HUES48 (cell line): ENCODE measurements at regions not wholly inside any gene's neighbourhood (a gene's known extent, or its start where the extent isn't known, plus 50 kb on each side); places are given as distances from the start of the nearest gene placed in this dataset.

Experiments used
- H3K27ac ChIP-seq: one replicate; pipeline ENCODE4 v1.7.0; 2013; ENCODE audit warnings: low read depth, low read length, inconsistent platforms
- H3K27me3 ChIP-seq: 2 replicates; pipeline ENCODE4 v1.6.1; 2013; ENCODE audit warnings: mild to moderate bottlenecking, low read length; ENCODE audit not compliant: control insufficient read depth, insufficient read depth
- H3K36me3 ChIP-seq: 2 replicates; pipeline ENCODE4 v1.6.1; 2013; ENCODE audit warnings: low read length; ENCODE audit not compliant: control insufficient read depth, insufficient read depth
- H3K4me1 ChIP-seq: 2 replicates; pipeline ENCODE4 v1.6.1; 2013; ENCODE audit warnings: mild to moderate bottlenecking, low read length; ENCODE audit not compliant: control insufficient read depth, insufficient read depth
- H3K4me3 ChIP-seq: 2 replicates; pipeline ENCODE4 v1.5.1; 2013; ENCODE audit warnings: mild to moderate bottlenecking, low read depth, low read length
- H3K9ac ChIP-seq: 2 replicates; pipeline ENCODE4 v1.6.1; 2013; ENCODE audit warnings: mild to moderate bottlenecking, low read depth, low read length, moderate library complexity
- H3K9me3 ChIP-seq: 2 replicates; pipeline ENCODE4 v1.6.1; 2013; ENCODE audit warnings: low read length; ENCODE audit not compliant: control insufficient read depth, insufficient read depth

GRCh38 chr12:102534899-102535298 is 54.5 kb upstream of the IGF1 start:
- no peaks in the 10 kb centered on the region for H3K36me3 ChIP-seq
- H3K4me1 ChIP-seq: peaks cover 8% of the 10 kb centered on the region; the same call in 1 of the 2 replicates
- no peaks in the 10 kb centered on the region for H3K9me3 ChIP-seq
- H3K27ac ChIP-seq: no peak overlapping the region
- H3K27me3 ChIP-seq: no peaks in the 10 kb centered on the region
- no peak overlapping the region for H3K4me3 ChIP-seq
- H3K9ac ChIP-seq: 0 out of 2 replicates have a peak overlapping the region, but pooled peaks have one; percentile 31

- Histone ChIP-seq H3K9ac (no peak overlapping the region), H3K9me3 (no peaks in the 10 kb centered on the region), H3K27ac (no peak overlapping the region), H3K36me3 (no peaks in the 10 kb centered on the region), H3K27me3 (no peaks in the 10 kb centered on the region), H3K4me1 (peaks cover 8% of the 10 kb centered on the region; the same call in 1 of the 2 replicates), H3K4me3 (no peak overlapping the region)
These were observed 53.3 kb upstream of the IGF1 start for GRCh38 chr12:102533483-102534215.
